Lung (tissue), 11 donors: ENCODE measurements at regions not wholly inside any gene's neighbourhood (a gene's known extent, or its start where the extent isn't known, plus 50 kb on each side); places are given as distances from the start of the nearest gene placed in this dataset.
A peak's percentile ranks its signal among the peaks of the same experiment; 100 is the strongest.

Experiments used
- ATAC-seq: fragments of 200-7000 bp; cut with Tn5 transposase; one replicate; pipeline ENCODE4 v1.9.1; 2020; ENCODE audit warnings: moderate number of reproducible peaks; ENCODE audit not compliant: insufficient read depth, low FRiP score
- DNase-seq, 3 donors: peaks; one replicate each; pipeline ENCODE4 v3.0.0-alpha.2; 2013 to 2017
- H3K27ac ChIP-seq, 2 donors: one replicate each; pipeline ENCODE4 v1.5.1; 2013; ENCODE audit warnings: mild to moderate bottlenecking in 2 of 2, moderate library complexity in 2 of 2, control low read depth in 1 of 2, inconsistent platforms in 1 of 2, low read depth in 1 of 2, low read length in 1 of 2
- H3K27me3 ChIP-seq, 3 donors: one replicate each; pipeline ENCODE4 v1.5.1; 2013; ENCODE audit warnings: low read length in 2 of 3; ENCODE audit not compliant: control insufficient read depth in 3 of 3, insufficient read depth in 3 of 3
- H3K36me3 ChIP-seq, 4 donors: one replicate each; pipeline ENCODE4 v1.5.1; 2013; ENCODE audit warnings: low read length in 4 of 4, mild to moderate bottlenecking in 1 of 4, moderate library complexity in 1 of 4; ENCODE audit not compliant: control insufficient read depth in 4 of 4, insufficient read depth in 4 of 4
- H3K4me1 ChIP-seq, 5 donors: one replicate each; pipeline ENCODE4 v1.5.1; 2013; ENCODE audit warnings: low read length in 5 of 5, mild to moderate bottlenecking in 2 of 5, moderate library complexity in 1 of 5; ENCODE audit not compliant: control insufficient read depth in 5 of 5, insufficient read depth in 5 of 5
- H3K4me3 ChIP-seq: one replicate; pipeline ENCODE4 v1.5.1; 2013; ENCODE audit warnings: mild to moderate bottlenecking, control low read depth, moderate library complexity
- H3K9ac ChIP-seq, 2 donors: one replicate each; pipeline ENCODE4 v1.5.1; 2013; ENCODE audit warnings: low read length in 2 of 2, control low read depth in 1 of 2; ENCODE audit not compliant: insufficient read depth in 1 of 2
- H3K9me3 ChIP-seq, 4 donors: one replicate each; pipeline ENCODE4 v1.5.1; 2013; ENCODE audit warnings: low read length in 3 of 4, mild to moderate bottlenecking in 1 of 4, moderate library complexity in 1 of 4; ENCODE audit not compliant: control insufficient read depth in 4 of 4, insufficient read depth in 3 of 4
- CTCF ChIP-seq: IDR thresholded peaks from 2 replicates; pipeline ENCODE4 v1.5.1; 2012; ENCODE audit warnings: mild to moderate bottlenecking; ENCODE audit errors: control extremely low read depth, extremely low read depth
- WGBS, 2 donors: extraction: QIAGEN DNeasy Blood & Tissue Kit; methylation state at CpG; one replicate each; pipeline ENCODE4 v1.1.7; 2013; 5-methylcytosine and 5-hydroxymethylcytosine counted together
- donor health status: control.
- donor health status: control.
- donor health status: Bipolar disorder and iron deficiency.
- donor health status: healthy.
- donor health status: DM: yes; HTN: yes; CAD: no.

GRCh38 chr10:31605861-31606525, 287.0 kb downstream of the ZEB1 start:
- H3K27me3 ChIP-seq: no peaks in the 10 kb centered on the region
- WGBS, 2 donors: 70 to 79% methylated on average over 2 of the region's 2 CpGs
- H3K9ac ChIP-seq: no peak overlapping the region
- no peak for TF ChIP-seq CTCF
- no peak overlapping the region for H3K4me3 ChIP-seq
- H3K36me3 ChIP-seq: no peaks in the 10 kb centered on the region
- no peak for ATAC-seq
- no peaks in the 10 kb centered on the region for H3K9me3 ChIP-seq
- H3K4me1 ChIP-seq: peaks cover 0 to 13% (median 4%) of the 10 kb centered on the region in 5 donors
- no peak overlapping the region for H3K27ac ChIP-seq
- DNase-seq: peak in 1 of 3 donors; percentile 56

- Histone ChIP-seq H3K27ac (no peak overlapping the region), H3K9ac (no peak overlapping the region), H3K9me3 (no peaks in the 10 kb centered on the region), H3K4me1 (peaks cover 0 to 13% (median 4%) of the 10 kb centered on the region in 5 donors), H3K36me3 (no peaks in the 10 kb centered on the region), H3K4me3 (no peak overlapping the region), H3K27me3 (no peaks in the 10 kb centered on the region)
- ATAC-seq: no peak
- no peak for TF ChIP-seq CTCF
- DNase-seq: no peak
- WGBS, 2 donors: 94 to 96% methylated on average over 4 of the region's 4 CpGs
Measured at GRCh38 chr10:31605426-31605825, 286.4 kb downstream of the ZEB1 start.

- no peak for TF ChIP-seq CTCF
- H3K4me3 ChIP-seq: no peak overlapping the region
- no peaks in the 10 kb centered on the region for H3K9me3 ChIP-seq
- no peaks in the 10 kb centered on the region for H3K36me3 ChIP-seq
- no peaks in the 10 kb centered on the region for H3K27me3 ChIP-seq
- no peak for DNase-seq
- H3K27ac ChIP-seq: peak overlapping the region in 1 of 2 donors; percentile 28
- ATAC-seq: no peak
- H3K9ac ChIP-seq: no peak overlapping the region
- 95 to 97% methylated on average over 4 of the region's 4 CpGs for WGBS, 2 donors
- H3K4me1 ChIP-seq: peaks cover 0 to 13% (median 4%) of the 10 kb centered on the region in 5 donors
Measured at GRCh38 chr10:31604646-31605170, 285.7 kb downstream of the ZEB1 start.

GRCh38 chr10:31604096-31604495, 285.1 kb downstream of the ZEB1 start:
- DNase-seq: peak in 2 of 3 donors; percentile 28 to 62
- Histone ChIP-seq H3K4me1 (peaks cover 0 to 13% (median 4%) of the 10 kb centered on the region in 5 donors), H3K27ac (peak overlapping the region; percentile 14 to 75), H3K36me3 (no peaks in the 10 kb centered on the region), H3K9ac (no peak overlapping the region), H3K4me3 (no peak overlapping the region), H3K9me3 (no peaks in the 10 kb centered on the region), H3K27me3 (no peaks in the 10 kb centered on the region)
- 76 to 87% methylated on average over 12 of the region's 12 CpGs for WGBS, 2 donors
- ATAC-seq: no peak
- no peak for TF ChIP-seq CTCF
